ENCODE measurements at regions not wholly inside any gene's neighbourhood (a gene's known extent, or its start where the extent isn't known, plus 50 kb on each side); places are given as distances from the start of the nearest gene placed in this dataset.

GRCh38 chr16:80231888-80232287 is 308.9 kb upstream of the DYNLRB2 start:
- H3K4me3 ChIP-seq (ENCODE audit: low read depth, low read length) = no peak overlapping the region
- DNase-seq (ENCODE audit: low read depth) = peak; percentile 66
- no peak for TF ChIP-seq CTCF (conservative IDR thresholded peaks at IDR 0.05; ENCODE audit: low read depth, low read length)

- no peak overlapping the region for H3K4me3 ChIP-seq (ENCODE audit: low read depth, low read length)
- DNase-seq (ENCODE audit: low read depth) = no peak
- no peak for TF ChIP-seq CTCF (conservative IDR thresholded peaks at IDR 0.05; ENCODE audit: low read depth, low read length)
Measured at GRCh38 chr16:80231121-80231520, 309.7 kb upstream of the DYNLRB2 start.

GRCh38 chr16:80230328-80231120 is 310.3 kb upstream of the DYNLRB2 start:
- TF ChIP-seq CTCF (conservative IDR thresholded peaks at IDR 0.05; ENCODE audit: low read depth, low read length) = no peak
- H3K4me3 ChIP-seq (ENCODE audit: low read depth, low read length) = no peak overlapping the region
- no peak for DNase-seq (ENCODE audit: low read depth)

- no peak for DNase-seq (ENCODE audit: low read depth)
- TF ChIP-seq CTCF (conservative IDR thresholded peaks at IDR 0.05; ENCODE audit: low read depth, low read length) = no peak
- H3K4me3 ChIP-seq (ENCODE audit: low read depth, low read length) = no peak overlapping the region
Measured at GRCh38 chr16:80226499-80226898, 314.3 kb upstream of the DYNLRB2 start.

GRCh38 chr16:80210787-80211186 is 330.0 kb upstream of the DYNLRB2 start:
- H3K4me3 ChIP-seq (ENCODE audit: low read depth, low read length) = no peak overlapping the region
- no peak for TF ChIP-seq CTCF (conservative IDR thresholded peaks at IDR 0.05; ENCODE audit: low read depth, low read length)
- DNase-seq (ENCODE audit: low read depth) = no peak

GRCh38 chr16:80208743-80209142 is 332.1 kb upstream of the DYNLRB2 start:
- no peak for DNase-seq (ENCODE audit: low read depth)
- TF ChIP-seq CTCF (conservative IDR thresholded peaks at IDR 0.05; ENCODE audit: low read depth, low read length) = no peak
- H3K4me3 ChIP-seq (ENCODE audit: low read depth, low read length) = no peak overlapping the region

GRCh38 chr16:80208015-80208414 is 332.8 kb upstream of the DYNLRB2 start:
- DNase-seq (ENCODE audit: low read depth) = no peak
- no peak for TF ChIP-seq CTCF (conservative IDR thresholded peaks at IDR 0.05; ENCODE audit: low read depth, low read length)

More at GRCh38 chr16:80208015-80208414, 332.8 kb upstream of the DYNLRB2 start:
- no peak overlapping the region for H3K4me3 ChIP-seq (ENCODE audit: low read depth, low read length)
